Cardiac muscle cell (in vitro differentiated cells and primary cell): ENCODE measurements at regions not wholly inside any gene's neighbourhood (a gene's known extent, or its start where the extent isn't known, plus 50 kb on each side); places are given as distances from the start of the nearest gene placed in this dataset.

Experiments used
- DNase-seq, 2 donors: peaks; one replicate each; pipeline versions ENCODE4 v3.0.0 to v3.0.0-alpha.2; 2010 to 2017; ENCODE audit warnings: low read depth in 1 of 2, low spot score in 1 of 2
- H3K27ac ChIP-seq: fragments of 200-600 bp; sonication (generic); 2 replicates; pipeline ENCODE4 v1.5.1; 2016
- H3K27me3 ChIP-seq: fragments of 200-600 bp; sonication (generic); 2 replicates; pipeline ENCODE4 v1.6.0; 2016; ENCODE audit warnings: control low read depth
- H3K36me3 ChIP-seq: fragments of 200-600 bp; sonication (generic); 2 replicates; pipeline ENCODE4 v1.5.1; 2016; ENCODE audit warnings: control low read depth
- H3K4me1 ChIP-seq: fragments of 200-600 bp; sonication (generic); 2 replicates; pipeline ENCODE4 v1.8.1; 2017; ENCODE audit warnings: low read depth, mild to moderate bottlenecking, mixed run types
- H3K4me3 ChIP-seq: fragments of 200-600 bp; sonication (generic); 2 replicates; pipeline ENCODE4 v1.5.1; 2016; ENCODE audit warnings: mild to moderate bottlenecking
- H3K9me3 ChIP-seq: fragments of 200-600 bp; sonication (generic); 2 replicates; pipeline ENCODE4 v1.5.1; 2017; ENCODE audit warnings: low read depth, mild to moderate bottlenecking, control low read depth
- TF ChIP-seq, protein P1 (sequence below): IDR thresholded peaks from 2 replicates; pipeline ENCODE4 v1.5.1; 2012; ENCODE audit warnings: low read depth, mild to moderate bottlenecking, low read length

DNA sequence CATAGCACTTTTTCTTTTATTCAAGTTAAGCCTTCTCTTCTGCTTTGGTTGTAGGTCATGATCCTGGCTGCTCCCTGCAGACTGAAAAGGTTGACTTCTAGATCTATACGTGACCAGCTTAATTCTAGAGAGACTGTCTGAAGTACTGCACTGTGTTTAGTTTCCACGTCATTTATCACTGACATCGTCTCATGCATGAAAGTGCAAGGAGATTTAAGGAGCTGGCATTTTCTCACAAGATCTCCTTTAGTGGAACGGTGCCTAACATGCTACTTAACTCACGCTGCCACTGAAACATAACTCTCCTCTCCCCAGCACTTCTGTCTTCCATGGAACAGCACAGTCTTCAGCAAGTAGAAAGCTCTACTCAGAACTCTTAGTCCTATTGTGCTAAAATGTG is 583.0 kb upstream of the KLHL29 start:
- no peaks in the 10 kb centered on the region for H3K27me3 ChIP-seq
- TF ChIP-seq, protein P1, sequence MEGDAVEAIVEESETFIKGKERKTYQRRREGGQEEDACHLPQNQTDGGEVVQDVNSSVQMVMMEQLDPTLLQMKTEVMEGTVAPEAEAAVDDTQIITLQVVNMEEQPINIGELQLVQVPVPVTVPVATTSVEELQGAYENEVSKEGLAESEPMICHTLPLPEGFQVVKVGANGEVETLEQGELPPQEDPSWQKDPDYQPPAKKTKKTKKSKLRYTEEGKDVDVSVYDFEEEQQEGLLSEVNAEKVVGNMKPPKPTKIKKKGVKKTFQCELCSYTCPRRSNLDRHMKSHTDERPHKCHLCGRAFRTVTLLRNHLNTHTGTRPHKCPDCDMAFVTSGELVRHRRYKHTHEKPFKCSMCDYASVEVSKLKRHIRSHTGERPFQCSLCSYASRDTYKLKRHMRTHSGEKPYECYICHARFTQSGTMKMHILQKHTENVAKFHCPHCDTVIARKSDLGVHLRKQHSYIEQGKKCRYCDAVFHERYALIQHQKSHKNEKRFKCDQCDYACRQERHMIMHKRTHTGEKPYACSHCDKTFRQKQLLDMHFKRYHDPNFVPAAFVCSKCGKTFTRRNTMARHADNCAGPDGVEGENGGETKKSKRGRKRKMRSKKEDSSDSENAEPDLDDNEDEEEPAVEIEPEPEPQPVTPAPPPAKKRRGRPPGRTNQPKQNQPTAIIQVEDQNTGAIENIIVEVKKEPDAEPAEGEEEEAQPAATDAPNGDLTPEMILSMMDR, result no peak
- H3K27ac ChIP-seq, result no peak overlapping the region
- no peaks in the 10 kb centered on the region for H3K9me3 ChIP-seq
- no peak for DNase-seq
- H3K4me3 ChIP-seq, result no peak overlapping the region
- H3K4me1 ChIP-seq, result no peaks in the 10 kb centered on the region
- H3K36me3 ChIP-seq, result no peaks in the 10 kb centered on the region

DNA sequence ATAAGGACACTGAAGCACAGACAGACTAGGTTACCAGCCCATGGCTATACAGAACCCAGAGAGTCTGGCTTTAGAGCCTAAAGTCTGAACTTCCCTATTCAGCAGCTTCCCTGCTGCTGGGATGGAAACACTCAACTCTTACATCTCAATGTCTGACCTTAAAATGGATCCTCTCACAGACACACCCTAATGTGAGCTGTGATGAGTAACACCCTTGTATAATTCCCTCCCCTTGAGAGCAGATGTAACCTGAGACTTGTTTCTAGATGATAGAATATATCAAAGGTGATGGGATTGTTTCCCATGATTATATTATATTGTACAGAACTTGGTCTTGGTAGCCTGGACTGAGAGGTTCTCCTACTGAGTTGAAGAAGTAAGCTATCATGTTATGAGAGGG is 577.1 kb upstream of the KLHL29 start:
- no peak overlapping the region for H3K27ac ChIP-seq
- DNase-seq, result no peak
- H3K27me3 ChIP-seq, result no peaks in the 10 kb centered on the region
- H3K4me3 ChIP-seq, result no peak overlapping the region
- H3K36me3 ChIP-seq, result no peaks in the 10 kb centered on the region
- no peaks in the 10 kb centered on the region for H3K9me3 ChIP-seq
- H3K4me1 ChIP-seq, result no peaks in the 10 kb centered on the region
- TF ChIP-seq, protein P1, result no peak

DNA sequence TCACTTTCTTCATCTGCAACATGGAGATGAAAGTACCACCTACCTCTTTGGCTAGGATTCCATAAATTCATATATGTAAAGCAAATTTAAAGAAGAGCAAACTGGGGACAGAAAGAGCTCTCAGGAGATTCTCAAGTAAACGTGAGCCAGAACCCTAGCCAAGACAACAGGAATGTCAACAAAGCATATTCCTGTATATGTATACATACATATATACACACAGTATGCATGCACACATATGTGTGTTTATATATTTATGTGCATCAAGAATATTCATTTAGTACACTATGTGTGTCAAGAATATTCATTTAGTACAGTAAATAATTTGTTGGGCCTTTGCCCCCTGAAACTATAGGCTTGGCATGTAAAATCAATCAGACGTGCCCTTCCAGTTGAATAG is 574.4 kb upstream of the KLHL29 start:
- DNase-seq, result no peak
- TF ChIP-seq, protein P1, result no peak
- Histone ChIP-seq H3K27me3 (no peaks in the 10 kb centered on the region), H3K9me3 (no peaks in the 10 kb centered on the region), H3K4me3 (no peak overlapping the region), H3K27ac (no peak overlapping the region), H3K36me3 (no peaks in the 10 kb centered on the region), H3K4me1 (no peaks in the 10 kb centered on the region)

GRCh38 chr2:22812065-22812680 is 572.8 kb upstream of the KLHL29 start:
- H3K36me3 ChIP-seq, result no peaks in the 10 kb centered on the region
- H3K9me3 ChIP-seq, result no peaks in the 10 kb centered on the region
- no peaks in the 10 kb centered on the region for H3K4me1 ChIP-seq
- H3K27me3 ChIP-seq, result no peaks in the 10 kb centered on the region
- TF ChIP-seq, protein P1, result no peak
- H3K27ac ChIP-seq, result no peak overlapping the region
- DNase-seq, result no peak
- no peak overlapping the region for H3K4me3 ChIP-seq

DNA sequence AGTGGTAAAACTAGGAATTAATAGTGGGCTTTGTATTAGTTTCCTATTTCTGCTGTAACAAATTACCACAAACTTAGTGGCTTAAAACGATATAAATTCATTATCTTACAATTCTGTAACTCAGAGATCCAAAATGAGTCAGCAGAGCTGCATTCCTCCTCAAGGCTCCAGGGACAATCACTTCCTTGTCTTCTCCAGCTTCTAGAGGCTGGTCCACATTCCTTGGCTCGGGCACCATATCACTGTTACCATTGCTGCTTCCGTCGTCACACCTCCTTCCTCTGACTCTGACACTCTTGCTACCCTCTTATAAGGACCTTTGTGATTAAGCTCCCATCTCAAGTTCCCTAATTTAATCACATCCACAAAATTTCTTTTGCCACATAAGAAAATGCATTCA is 567.8 kb upstream of the KLHL29 start:
- H3K36me3 ChIP-seq, result no peaks in the 10 kb centered on the region
- no peaks in the 10 kb centered on the region for H3K4me1 ChIP-seq
- no peaks in the 10 kb centered on the region for H3K9me3 ChIP-seq
- H3K4me3 ChIP-seq, result no peak overlapping the region
- H3K27ac ChIP-seq, result no peak overlapping the region
- TF ChIP-seq, protein P1, result no peak
- DNase-seq, result peak in 1 of 2 donors; percentile 50
- H3K27me3 ChIP-seq, result no peaks in the 10 kb centered on the region
